ENCODE measurements at regions not wholly inside any gene's neighbourhood (a gene's known extent, or its start where the extent isn't known, plus 50 kb on each side); places are given as distances from the start of the nearest gene placed in this dataset.
"Not testable (repeated sequence)": the region's sequence is repeated elsewhere in the genome, so short reads cannot be mapped to it uniquely, and the experiment has no call there.

- Histone ChIP-seq H3K79me2 (ENCODE audit: insufficient read depth, low read length) (no peaks in the 10 kb centered on the region), H3K9ac (ENCODE audit: low read length) (no peak overlapping the region), H3K4me3 (replicated peaks in 1 of 2; ENCODE audit: low read depth in 1 of 2, low read length in 2 of 2) (no peak overlapping the region), H3K4me2 (ENCODE audit: low read length) (no peak overlapping the region), H2AFZ (ENCODE audit: low read depth, low read length, poor library complexity, severe bottlenecking) (no peak overlapping the region), H3K9me3 (ENCODE audit: control insufficient read depth in 1 of 2, insufficient read depth in 1 of 2, low read depth in 1 of 2, low read length in 2 of 2) (no peaks in the 10 kb centered on the region), H3K36me3 (ENCODE audit: control insufficient read depth in 1 of 2, insufficient read depth in 2 of 2, low read length in 2 of 2) (no peaks in the 10 kb centered on the region), H3K4me1 (ENCODE audit: control insufficient read depth in 1 of 2, insufficient read depth in 2 of 2, low read length in 2 of 2) (no peaks in the 10 kb centered on the region), H3K9me2 (ENCODE audit: insufficient read depth) (no peaks in the 10 kb centered on the region), H3K27ac (ENCODE audit: low read depth, low read length) (no peak overlapping the region), H3K27me3 (ENCODE audit: insufficient read depth, low read length) (no peaks in the 10 kb centered on the region), H4K20me1 (ENCODE audit: insufficient read depth) (no peaks in the 10 kb centered on the region)
- ChIA-PET CTCF (no interaction called here), POLR2A (no interaction called here), RAD21 (ENCODE audit: low non-redundant PET in 1 of 2, low total read pairs in 2 of 2, uncharacterized antibody in 2 of 2, unreplicated experiment in 2 of 2) (no interaction called here)
- TF ChIP-seq FOSL1 (IDR thresholded peaks at IDR 0.05; ENCODE audit: low read depth) (no peak), CBX3 (IDR thresholded peaks at IDR 0.05; ENCODE audit: low read depth) (no peak), EZH2phosphoT487 (IDR thresholded peaks at IDR 0.05; ENCODE audit: borderline replicate concordance) (no peak), RAD21 (IDR thresholded peaks at IDR 0.05; ENCODE audit: low read depth) (no peak), ZFX (IDR thresholded peaks at IDR 0.05) (no peak), YY1 (IDR thresholded peaks at IDR 0.05; ENCODE audit: extremely low read depth, insufficient replicate concordance, low read depth, low read length) (no peak), POLR2A (IDR thresholded peaks at IDR 0.05; ENCODE audit: borderline replicate concordance, extremely low read depth, insufficient read depth, insufficient read length) (no peak), EGR1 (IDR thresholded peaks at IDR 0.05; ENCODE audit: low read depth) (no peak), TCF7L2 (IDR thresholded peaks at IDR 0.05; ENCODE audit: borderline replicate concordance, extremely low read depth, insufficient read depth, insufficient read length) (no peak), SIN3A (IDR thresholded peaks at IDR 0.05; ENCODE audit: low read depth) (no peak), ATF3 (IDR thresholded peaks at IDR 0.05) (no peak), CTCF (IDR thresholded peaks at IDR 0.05 in 2 of 3, conservative IDR thresholded peaks at IDR 0.05 in 1 of 3; ENCODE audit: borderline replicate concordance in 1 of 3, insufficient read depth in 1 of 3, low read depth in 2 of 3, low read length in 2 of 3) (no peak), SRF (IDR thresholded peaks at IDR 0.05; ENCODE audit: low read depth) (no peak), EZH2 (IDR thresholded peaks at IDR 0.05) (no peak), SP1 (IDR thresholded peaks at IDR 0.05; ENCODE audit: low read depth) (no peak), MAX (IDR thresholded peaks at IDR 0.05) (no peak), CEBPB (IDR thresholded peaks at IDR 0.05; ENCODE audit: low read depth) (no peak), POLR2AphosphoS5 (IDR thresholded peaks at IDR 0.05; ENCODE audit: low read depth, low read length) (no peak), ZBTB33 (IDR thresholded peaks at IDR 0.05; ENCODE audit: extremely low read depth, insufficient replicate concordance, low read length) (no peak)
- BruUV-seq (replicated peaks), result no TSS peak
- intact Hi-C loops (cut with micrococcal nuclease), result no loop called here
- DNase-seq (ENCODE audit: low read depth, low spot score) (no peak), ATAC-seq (no peak)
These were observed 559.9 kb upstream of the PBX1 start for GRCh38 chr1:163999131-163999530.

GRCh38 chr1:164006186-164006585 is 552.8 kb upstream of the PBX1 start:
- H3K27me3 ChIP-seq (ENCODE audit: insufficient read depth, low read length); CTCF ChIA-PET; H3K36me3 ChIP-seq (ENCODE audit: control insufficient read depth in 1 of 2, insufficient read depth in 2 of 2, low read length in 2 of 2); RAD21 ChIA-PET (ENCODE audit: low non-redundant PET in 1 of 2, low total read pairs in 2 of 2, uncharacterized antibody in 2 of 2, unreplicated experiment in 2 of 2); H3K9ac ChIP-seq (ENCODE audit: low read length); H3K79me2 ChIP-seq (ENCODE audit: insufficient read depth, low read length); ATAC-seq; H3K4me3 ChIP-seq (replicated peaks in 1 of 2; ENCODE audit: low read depth in 1 of 2, low read length in 2 of 2); BruUV-seq (replicated peaks); H4K20me1 ChIP-seq (ENCODE audit: insufficient read depth); H3K4me2 ChIP-seq (ENCODE audit: low read length); POLR2A ChIA-PET; H3K4me1 ChIP-seq (ENCODE audit: control insufficient read depth in 1 of 2, insufficient read depth in 2 of 2, low read length in 2 of 2); H3K9me2 ChIP-seq (ENCODE audit: insufficient read depth); DNase-seq (ENCODE audit: low read depth, low spot score); H3K9me3 ChIP-seq (ENCODE audit: control insufficient read depth in 1 of 2, insufficient read depth in 1 of 2, low read depth in 1 of 2, low read length in 2 of 2); H3K27ac ChIP-seq (ENCODE audit: low read depth, low read length); intact Hi-C loops (cut with micrococcal nuclease); H2AFZ ChIP-seq (ENCODE audit: low read depth, low read length, poor library complexity, severe bottlenecking): not testable (repeated sequence)

All from HCT116 (cell line).